WTC11 (cell line): ENCODE measurements at regions not wholly inside any gene's neighbourhood (a gene's known extent, or its start where the extent isn't known, plus 50 kb on each side); places are given as distances from the start of the nearest gene placed in this dataset.

Source experiments
- CTCF ChIP-seq: fragments of 200-600 bp; IDR thresholded peaks from 2 replicates; pipeline ENCODE4 v1.8.0; 2022; ENCODE audit warnings: antibody characterized with exemption
- NFYB ChIP-seq: sonication (generic); formaldehyde crosslinking; conservative IDR thresholded peaks from 2 replicates; pipeline ENCODE4 v1.8.0; 2022; ENCODE audit warnings: low read depth, missing genetic modification reagents
- NR2C2 ChIP-seq: sonication (generic); formaldehyde crosslinking; IDR thresholded peaks from 2 replicates; pipeline ENCODE4 v1.8.0; 2022; ENCODE audit warnings: mild to moderate bottlenecking, missing genetic modification reagents
- PREB ChIP-seq: sonication (generic); formaldehyde crosslinking; IDR thresholded peaks from 2 replicates; pipeline ENCODE4 v1.8.1; 2022; ENCODE audit warnings: mild to moderate bottlenecking, missing genetic modification reagents, moderate library complexity, borderline replicate concordance
- TP53 ChIP-seq: sonication (generic); formaldehyde crosslinking; IDR thresholded peaks from 2 replicates; pipeline ENCODE4 v1.8.1; 2023; ENCODE audit warnings: mild to moderate bottlenecking, missing genetic modification reagents
- ZBTB43 ChIP-seq: sonication (generic); formaldehyde crosslinking; IDR thresholded peaks from 2 replicates; pipeline ENCODE4 v1.8.1; 2023; ENCODE audit warnings: mild to moderate bottlenecking, missing genetic modification reagents
- ZNF138 ChIP-seq: sonication (generic); formaldehyde crosslinking; conservative IDR thresholded peaks from 2 replicates; pipeline ENCODE4 v1.8.1; 2022; ENCODE audit warnings: mild to moderate bottlenecking, moderate library complexity, missing genetic modification reagents

- TF ChIP-seq CTCF (no peak), NR2C2 (no peak), NFYB (no peak), TP53 (no peak), ZNF138 (CRISPR knock-in tag) (no peak), ZBTB43 (CRISPR knock-in tag) (no peak), PREB (no peak)
Observed at GRCh38 chr2:167380094-167380493, 491.8 kb downstream of the XIRP2 start.
